K562 (cell line): ENCODE measurements at regions not wholly inside any gene's neighbourhood (a gene's known extent, or its start where the extent isn't known, plus 50 kb on each side); places are given as distances from the start of the nearest gene placed in this dataset.

ENCODE experiments used
- ATAC-seq: fragments of 200-7000 bp; cut with Tn5 transposase; 3 replicates; pipeline ENCODE4 v1.9.1; 2020; ENCODE audit warnings: moderate library complexity
- BruUV-seq: library from RNA; stranded (reverse); fragments of 400-500 nt; replicated peaks from 2 replicates; lab custom pipeline; 2021; lab: Mats Ljungman, UMichigan
- CTCF ChIA-PET: fragments of 300-600 bp; formaldehyde crosslinking; extraction: SDS; loops from one replicate; lab custom pipeline; 2021; ENCODE audit warnings: low intra/inter-chr PET ratio; lab: Yijun Ruan, JAX
- POLR2A ChIA-PET: fragments of 300-600, 350-650 bp; sonication (Branson Sonifier 250); formaldehyde crosslinking; extraction: SDS; loops from one replicate; lab custom pipeline; 2021; ENCODE audit warnings: antibody characterized with exemption, inconsistent platforms; lab: Yijun Ruan, JAX
- DNase-seq, 4 experiments: peaks; one replicate each; pipeline versions ENCODE4 v3.0.0 to v3.0.0-alpha.2; 2011 to 2018; ENCODE audit warnings: low spot score in 3 of 4, mixed read lengths in 3 of 4; ENCODE audit errors: extremely low read depth in 1 of 4
- FAIRE-seq: peaks from 2 replicates; lab custom pipeline; 2011; peaks lifted over from hg19 to GRCh38; lab: Jason Lieb, UNC
- H2AFZ ChIP-seq: 2 replicates; pipeline ENCODE4 v1.6.0; 2011; ENCODE audit warnings: low read depth, low read length, control low read depth, inconsistent platforms
- H3K27ac ChIP-seq: fragments of 200-600 bp; 3 replicates; pipeline ENCODE4 v1.8.0; 2011; ENCODE audit warnings: low read depth, mild to moderate bottlenecking, control low read depth, inconsistent platforms, low read length, moderate library complexity, mixed read lengths; ENCODE audit errors: extremely low read depth
- H3K27me3 ChIP-seq, 2 experiments: fragments of 300-600 bp in 1 of 2; 2 replicates in 1 of 2; 3 replicates in 1 of 2; pipeline versions ENCODE4 v1.6.0 to v1.8.0; 2011; ENCODE audit warnings: inconsistent platforms in 2 of 2, low read length in 2 of 2, mild to moderate bottlenecking in 1 of 2, mixed read lengths in 1 of 2, moderate library complexity in 1 of 2; ENCODE audit not compliant: control insufficient read depth in 2 of 2, insufficient read depth in 2 of 2
- H3K36me3 ChIP-seq: fragments of 300-600 bp; 3 replicates; pipeline ENCODE4 v1.8.0; 2011; ENCODE audit warnings: mild to moderate bottlenecking, low read length, inconsistent platforms; ENCODE audit not compliant: control insufficient read depth, insufficient read depth
- H3K4me1 ChIP-seq, 2 experiments: fragments of 200-600 bp in 1 of 2; replicated peaks in 1 of 2; 2 replicates in 1 of 2; 3 replicates in 1 of 2; pipeline versions ENCODE4 v1.5.1 to v1.8.0; 2011; ENCODE audit warnings: inconsistent platforms in 2 of 2, low read length in 2 of 2, mild to moderate bottlenecking in 1 of 2, mixed read lengths in 1 of 2, moderate library complexity in 1 of 2; ENCODE audit not compliant: control insufficient read depth in 2 of 2, insufficient read depth in 2 of 2
- H3K4me2 ChIP-seq: 2 replicates; pipeline ENCODE4 v1.6.1; 2011; ENCODE audit warnings: low read length, control low read depth, inconsistent platforms, mixed read lengths; ENCODE audit not compliant: insufficient read depth
- H3K4me3 ChIP-seq: fragments of 200-600 bp; sonication (generic), shearing (Covaris generic); 2 replicates; pipeline ENCODE4 v1.5.1; 2016; ENCODE audit warnings: control low read depth, inconsistent platforms
- H3K79me2 ChIP-seq: fragments of 200-600 bp; 3 replicates; pipeline ENCODE4 v1.8.0; 2011; ENCODE audit warnings: low read length, inconsistent platforms; ENCODE audit not compliant: control insufficient read depth, insufficient read depth
- H3K9ac ChIP-seq, 2 experiments: 2 replicates each; pipeline versions ENCODE4 v1.6.0 to v1.6.1; 2011; ENCODE audit warnings: low read depth in 2 of 2, low read length in 2 of 2, control low read depth in 1 of 2, inconsistent platforms in 1 of 2, mild to moderate bottlenecking in 1 of 2, mixed read lengths in 1 of 2; ENCODE audit not compliant: insufficient read depth in 1 of 2
- H3K9me1 ChIP-seq: one replicate; pipeline ENCODE4 v1.6.0; 2011; ENCODE audit warnings: inconsistent platforms, mild to moderate bottlenecking, low read length, moderate library complexity; ENCODE audit not compliant: control insufficient read depth, insufficient read depth
- H3K9me3 ChIP-seq: replicated peaks from 2 replicates; pipeline ENCODE4 v1.5.1; 2011; ENCODE audit warnings: low read depth, low read length, inconsistent platforms; ENCODE audit not compliant: control insufficient read depth, insufficient read depth
- H4K20me1 ChIP-seq: replicated peaks from 2 replicates; pipeline ENCODE4 v1.6.1; 2011; ENCODE audit warnings: low read length, inconsistent platforms, mixed read lengths; ENCODE audit not compliant: control insufficient read depth, insufficient read depth
- NCOA6 ChIP-seq: fragments of 450-650 bp; IDR thresholded peaks from 2 replicates; pipeline ENCODE4 v1.6.1; 2017; ENCODE audit warnings: mild to moderate bottlenecking
- PTRF ChIP-seq: fragments of 450-650 bp; IDR thresholded peaks from 2 replicates; pipeline ENCODE4 v1.6.1; 2016; ENCODE audit warnings: mild to moderate bottlenecking, missing genetic modification characterization, missing compliant biosample characterization
- RFX1 ChIP-seq: fragments of 450-650 bp; IDR thresholded peaks from 2 replicates; pipeline ENCODE4 v1.6.1; 2016; ENCODE audit warnings: mild to moderate bottlenecking, moderate library complexity
- ZNF316 ChIP-seq: fragments of 450-650 bp; IDR thresholded peaks from 2 replicates; pipeline ENCODE4 v1.6.1; 2016
- ZZZ3 ChIP-seq: fragments of 450-650 bp; IDR thresholded peaks from 2 replicates; pipeline ENCODE4 v1.6.1; 2016; ENCODE audit warnings: antibody characterized with exemption, mild to moderate bottlenecking, moderate library complexity
- WGBS: fragments of 100-300 bp; shearing (Covaris generic); methylation state at CpG from one replicate; pipeline ENCODE4 v1.1.6; 2016; ENCODE audit warnings: low coverage, mixed read lengths; ENCODE audit not compliant: insufficient coverage; ENCODE audit errors: missing lambda C conversion rate; 5-methylcytosine and 5-hydroxymethylcytosine counted together
- in situ Hi-C: fragments of 300-500 bp; cut with MboI; formaldehyde crosslinking; loops from 4 replicates; pipeline ENCODE4 v1.15.0; 2018; ENCODE audit warnings: inconsistent platforms, mixed read lengths
- intact Hi-C: fragments of 100-400 bp; cut with micrococcal nuclease; formaldehyde crosslinking; loops from 2 replicates; pipeline ENCODE4 v1.14.2; 2022
- TF ChIP-seq, protein P1 (sequence below): fragments of 450-650 bp; IDR thresholded peaks from 2 replicates; pipeline ENCODE4 v1.6.1; 2018; ENCODE audit warnings: mild to moderate bottlenecking, low read depth; ENCODE audit not compliant: partially characterized antibody

DNA sequence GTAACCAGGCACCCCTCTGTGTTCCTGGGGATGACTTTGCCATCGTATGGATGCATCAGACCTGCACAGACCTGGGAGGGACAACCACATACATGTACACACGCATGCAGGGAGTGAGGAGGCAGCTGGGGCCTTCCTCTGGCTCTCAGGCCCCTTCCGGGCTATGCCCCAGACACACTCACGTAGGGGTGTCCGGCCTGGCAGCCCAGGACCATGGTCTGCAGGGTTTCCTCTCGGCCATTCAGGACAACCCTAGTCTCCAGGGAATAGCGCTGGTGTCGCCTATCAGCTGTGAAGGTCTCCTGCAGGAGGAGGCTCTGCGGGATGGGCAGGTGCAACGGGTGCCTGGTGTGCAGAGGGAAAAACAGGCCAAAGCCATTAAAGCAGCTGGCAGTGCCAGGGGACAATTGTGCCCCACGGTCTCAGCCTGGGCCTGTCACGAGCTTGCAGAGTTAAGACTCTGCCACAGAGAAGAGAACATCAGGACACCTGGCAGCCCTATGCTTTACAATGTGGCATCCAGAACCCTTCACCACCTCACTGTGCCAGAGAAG lies 101.4 kb downstream of the RMI2 start:
- no peak for DNase-seq
- Histone ChIP-seq H2AFZ (no peak overlapping the region), H3K27ac (no peak overlapping the region), H3K4me2 (no peak overlapping the region), H3K9me1 (no peaks in the 10 kb centered on the region), H3K9me3 (no peaks in the 10 kb centered on the region), H3K9ac (no peak overlapping the region), H3K79me2 (no peaks in the 10 kb centered on the region), H3K36me3 (no peaks in the 10 kb centered on the region), H3K4me1 (no peaks in the 10 kb centered on the region; a peak in 1 of 5 replicates), H4K20me1 (peaks cover 5% of the 10 kb centered on the region; the same call in 1 of the 2 replicates), H3K4me3 (no peak overlapping the region), H3K27me3 (peaks cover 23 to 60% of the 10 kb centered on the region in 2 experiments)
- no TSS peak for BruUV-seq
- FAIRE-seq = no peak
- TF ChIP-seq ZZZ3 = no peak
- 16% methylated on average over 8 of the region's 12 CpGs for WGBS
- CTCF ChIA-PET = no interaction called here
- no peak for ATAC-seq
- intact Hi-C loops (no loop called here), in situ Hi-C loops (no loop called here)
- POLR2A ChIA-PET = interaction anchor here (0.7 to 1.2 kb wide), 2 partner anchors 19 to 667 kb away, joined by 3 to 7 read pairs; no protein-coding TSS in a partner anchor

DNA sequence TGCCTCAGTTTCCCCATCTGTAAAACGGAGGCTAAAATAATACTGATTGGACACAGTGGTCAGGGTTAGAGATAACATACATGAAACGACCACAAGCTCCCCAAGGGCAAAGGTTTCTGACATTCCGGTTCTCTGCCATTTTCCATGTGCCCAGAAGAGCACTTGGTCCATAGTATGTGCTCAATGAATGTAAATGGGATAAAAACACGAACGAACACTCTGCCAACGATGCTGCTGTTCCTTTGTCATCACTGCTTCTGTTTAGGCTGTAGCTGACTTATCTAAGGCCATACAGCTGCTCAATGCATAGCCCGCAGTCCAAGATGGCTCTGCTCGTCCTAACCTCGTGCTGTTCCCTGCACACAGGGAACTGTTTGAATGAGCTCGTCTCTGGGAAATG lies 102.0 kb downstream of the RMI2 start:
- no peak for DNase-seq
- H3K9me1 ChIP-seq = no peaks in the 10 kb centered on the region
- no peak for FAIRE-seq
- intact Hi-C loops (no loop called here), in situ Hi-C loops (no loop called here)
- no peak overlapping the region for H3K4me3 ChIP-seq
- 16% methylated on average over 10 of the region's 10 CpGs for WGBS
- CTCF ChIA-PET = no interaction called here
- H3K4me1 ChIP-seq = no peaks in the 10 kb centered on the region; a peak in 1 of 5 replicates
- no peaks in the 10 kb centered on the region for H3K36me3 ChIP-seq
- no peaks in the 10 kb centered on the region for H3K79me2 ChIP-seq
- no peak overlapping the region for H3K9ac ChIP-seq
- peaks cover 6% of the 10 kb centered on the region; the same call in 1 of the 2 replicates for H4K20me1 ChIP-seq
- no peak overlapping the region for H3K4me2 ChIP-seq
- POLR2A ChIA-PET = interaction anchor here (0.6 to 1.2 kb wide), 5 partner anchors 14 to 231 kb away, joined by 3 to 7 read pairs (median 3); no protein-coding TSS in a partner anchor
- peaks cover 25 to 63% of the 10 kb centered on the region in 2 experiments for H3K27me3 ChIP-seq
- BruUV-seq = no TSS peak
- H2AFZ ChIP-seq = no peak overlapping the region
- H3K9me3 ChIP-seq = no peaks in the 10 kb centered on the region
- no peak overlapping the region for H3K27ac ChIP-seq
- no peak for ATAC-seq
- TF ChIP-seq PTRF (tag) (no peak), NCOA6 (no peak), RFX1 (no peak), ZNF316 (no peak)
- TF ChIP-seq, protein P1, sequence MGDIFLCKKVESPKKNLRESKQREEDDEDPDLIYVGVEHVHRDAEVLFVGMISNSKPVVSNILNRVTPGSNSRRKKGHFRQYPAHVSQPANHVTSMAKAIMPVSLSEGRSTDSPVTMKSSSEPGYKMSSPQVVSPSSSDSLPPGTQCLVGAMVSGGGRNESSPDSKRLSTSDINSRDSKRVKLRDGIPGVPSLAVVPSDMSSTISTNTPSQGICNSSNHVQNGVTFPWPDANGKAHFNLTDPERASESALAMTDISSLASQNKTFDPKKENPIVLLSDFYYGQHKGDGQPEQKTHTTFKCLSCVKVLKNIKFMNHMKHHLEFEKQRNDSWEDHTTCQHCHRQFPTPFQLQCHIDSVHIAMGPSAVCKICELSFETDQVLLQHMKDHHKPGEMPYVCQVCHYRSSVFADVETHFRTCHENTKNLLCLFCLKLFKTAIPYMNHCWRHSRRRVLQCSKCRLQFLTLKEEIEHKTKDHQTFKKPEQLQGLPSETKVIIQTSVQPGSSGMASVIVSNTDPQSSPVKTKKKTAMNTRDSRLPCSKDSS = no peak
